ENCODE measurements at regions not wholly inside any gene's neighbourhood (a gene's known extent, or its start where the extent isn't known, plus 50 kb on each side); places are given as distances from the start of the nearest gene placed in this dataset.

DNA sequence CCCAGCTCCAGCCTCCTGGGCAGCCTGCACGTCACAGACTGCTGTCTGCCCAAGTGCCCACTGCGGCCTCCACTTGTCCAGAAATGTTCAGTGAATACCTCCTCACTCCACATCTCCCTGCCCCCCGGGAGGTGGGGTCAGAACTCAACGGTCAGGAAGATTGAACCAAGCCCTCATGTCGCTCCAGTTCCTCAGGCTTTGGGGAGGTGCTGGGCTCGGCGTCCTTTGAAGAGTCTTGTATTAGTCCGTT, 82.4 kb upstream of the LRPAP1 start:
- Mint-ChIP-seq H3K4me1 (peaks cover 38% of the 10 kb centered on the region), H3K36me3 (no peaks in the 10 kb centered on the region), H3K27ac (peak overlapping the region; percentile 74), H3K4me3 (no peak overlapping the region), H3K9me3 (peaks cover 13% of the 10 kb centered on the region), H3K27me3 (ENCODE audit: insufficient read depth, low read depth) (peaks cover 17% of the 10 kb centered on the region)
- Histone ChIP-seq H4K20me1 (ENCODE audit: low read depth) (no peaks in the 10 kb centered on the region), H2AFZ (replicated peaks) (no peak overlapping the region), H3K4me2 (no peak overlapping the region), H3K79me2 (ENCODE audit: low read depth) (no peaks in the 10 kb centered on the region), H3K4me3 (no peak overlapping the region), H3K4me1 (no peaks in the 10 kb centered on the region), H3K9me3 (ENCODE audit: low read depth) (no peaks in the 10 kb centered on the region), H3K36me3 (no peaks in the 10 kb centered on the region), H3K9ac (no peak overlapping the region), H3K27ac (no peak overlapping the region), H3F3A (ENCODE audit: low read depth) (no peaks in the 10 kb centered on the region), H3K27me3 (peaks cover 5% of the 10 kb centered on the region)
- no peak for DNase-seq (ENCODE audit: low spot score)
- TF ChIP-seq, protein P1, sequence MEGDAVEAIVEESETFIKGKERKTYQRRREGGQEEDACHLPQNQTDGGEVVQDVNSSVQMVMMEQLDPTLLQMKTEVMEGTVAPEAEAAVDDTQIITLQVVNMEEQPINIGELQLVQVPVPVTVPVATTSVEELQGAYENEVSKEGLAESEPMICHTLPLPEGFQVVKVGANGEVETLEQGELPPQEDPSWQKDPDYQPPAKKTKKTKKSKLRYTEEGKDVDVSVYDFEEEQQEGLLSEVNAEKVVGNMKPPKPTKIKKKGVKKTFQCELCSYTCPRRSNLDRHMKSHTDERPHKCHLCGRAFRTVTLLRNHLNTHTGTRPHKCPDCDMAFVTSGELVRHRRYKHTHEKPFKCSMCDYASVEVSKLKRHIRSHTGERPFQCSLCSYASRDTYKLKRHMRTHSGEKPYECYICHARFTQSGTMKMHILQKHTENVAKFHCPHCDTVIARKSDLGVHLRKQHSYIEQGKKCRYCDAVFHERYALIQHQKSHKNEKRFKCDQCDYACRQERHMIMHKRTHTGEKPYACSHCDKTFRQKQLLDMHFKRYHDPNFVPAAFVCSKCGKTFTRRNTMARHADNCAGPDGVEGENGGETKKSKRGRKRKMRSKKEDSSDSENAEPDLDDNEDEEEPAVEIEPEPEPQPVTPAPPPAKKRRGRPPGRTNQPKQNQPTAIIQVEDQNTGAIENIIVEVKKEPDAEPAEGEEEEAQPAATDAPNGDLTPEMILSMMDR (IDR thresholded peaks at IDR 0.05): no peak
- TF ChIP-seq EZH2phosphoT487 (IDR thresholded peaks at IDR 0.05) (no peak), EZH2 (IDR thresholded peaks at IDR 0.05) (no peak)

DNA sequence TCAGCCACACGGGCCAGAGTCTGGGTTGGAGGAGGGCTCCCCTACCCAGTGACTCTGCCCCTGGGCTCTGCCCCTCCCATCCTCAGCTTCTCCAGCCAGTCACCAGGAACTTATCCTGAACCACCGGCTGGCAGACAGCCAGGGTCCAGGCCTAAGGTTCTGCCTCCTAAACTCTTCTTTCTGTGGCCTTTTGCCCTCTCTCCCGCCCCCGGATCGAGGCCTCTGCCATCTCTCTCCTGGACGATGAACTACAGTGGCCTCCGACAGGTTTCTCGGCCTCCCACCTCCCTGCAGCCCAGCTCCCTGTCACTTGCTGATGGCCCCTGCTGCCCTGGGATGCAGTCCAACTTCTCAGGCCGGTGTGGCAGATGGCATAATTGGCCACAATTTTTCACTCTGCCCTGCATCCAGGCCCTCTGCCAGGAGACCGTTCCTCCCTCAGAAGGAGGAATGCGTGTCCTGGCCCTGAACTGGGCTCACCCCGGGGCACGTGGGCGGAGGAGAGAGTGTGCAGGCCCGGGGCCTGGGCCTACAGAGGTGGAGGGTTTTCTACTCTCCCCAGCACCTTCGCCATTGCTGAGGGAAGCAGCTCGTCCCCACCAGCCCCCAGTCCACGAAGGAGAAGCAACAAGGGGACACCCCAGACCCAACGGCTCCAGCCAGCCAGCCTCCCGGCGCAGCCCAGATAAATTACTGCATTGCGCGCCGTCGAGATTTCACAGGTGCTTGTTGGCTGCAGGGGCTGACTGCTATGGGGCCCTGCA, 81.9 kb upstream of the LRPAP1 start:
- no peaks in the 10 kb centered on the region for H3K79me2 ChIP-seq (ENCODE audit: low read depth)
- peaks cover 38% of the 10 kb centered on the region for H3K4me1 Mint-ChIP-seq
- DNase-seq (ENCODE audit: low spot score): no peak
- no peak overlapping the region for H3K27ac ChIP-seq
- no peaks in the 10 kb centered on the region for H3K36me3 ChIP-seq
- no peaks in the 10 kb centered on the region for H4K20me1 ChIP-seq (ENCODE audit: low read depth)
- H3F3A ChIP-seq (ENCODE audit: low read depth): no peaks in the 10 kb centered on the region
- H3K4me1 ChIP-seq: no peaks in the 10 kb centered on the region
- no peak overlapping the region for H3K4me2 ChIP-seq
- no peaks in the 10 kb centered on the region for H3K36me3 Mint-ChIP-seq
- H3K4me3 ChIP-seq: no peak overlapping the region
- peak overlapping the region; percentile 78 for H3K27ac Mint-ChIP-seq
- H3K9me3 ChIP-seq (ENCODE audit: low read depth): no peaks in the 10 kb centered on the region
- H3K27me3 Mint-ChIP-seq (ENCODE audit: insufficient read depth, low read depth): peaks cover 20% of the 10 kb centered on the region
- peaks cover 5% of the 10 kb centered on the region for H3K27me3 ChIP-seq
- no peak overlapping the region for H2AFZ ChIP-seq (replicated peaks)
- no peak for TF ChIP-seq EZH2phosphoT487 (IDR thresholded peaks at IDR 0.05)
- H3K9ac ChIP-seq: no peak overlapping the region
- peaks cover 12% of the 10 kb centered on the region for H3K9me3 Mint-ChIP-seq
- peak overlapping the region; percentile 20 for H3K4me3 Mint-ChIP-seq

DNA sequence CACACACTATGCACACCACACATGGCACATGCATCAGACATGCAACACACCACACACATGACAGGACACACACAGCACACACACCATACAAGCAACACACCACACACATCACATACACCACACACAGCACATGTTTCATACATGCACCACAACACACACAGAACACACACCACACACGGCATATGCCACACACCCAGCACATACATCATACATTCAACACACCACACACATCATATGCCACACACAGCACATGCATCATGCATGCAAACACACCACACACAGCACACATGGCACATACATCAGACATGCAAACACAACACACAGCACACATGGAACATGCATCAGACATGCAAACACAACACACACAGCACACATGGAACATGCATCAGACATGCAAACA, 80.7 kb upstream of the LRPAP1 start:
- H3K27me3 ChIP-seq: peaks cover under 1% of the 10 kb centered on the region
- H3K9ac ChIP-seq: no peak overlapping the region
- no peaks in the 10 kb centered on the region for H3K36me3 ChIP-seq
- H3K36me3 Mint-ChIP-seq: no peaks in the 10 kb centered on the region
- H2AFZ ChIP-seq (replicated peaks): no peak overlapping the region
- no peaks in the 10 kb centered on the region for H3K9me3 ChIP-seq (ENCODE audit: low read depth)
- no peak overlapping the region for H3K4me2 ChIP-seq
- H3K4me3 Mint-ChIP-seq: peak overlapping the region; percentile 4
- H3F3A ChIP-seq (ENCODE audit: low read depth): no peaks in the 10 kb centered on the region
- peak overlapping the region; percentile 3 for H3K27ac Mint-ChIP-seq
- TF ChIP-seq EZH2 (IDR thresholded peaks at IDR 0.05) (no peak), EZH2phosphoT487 (IDR thresholded peaks at IDR 0.05) (no peak)
- TF ChIP-seq, protein P1 (IDR thresholded peaks at IDR 0.05): no peak
- no peaks in the 10 kb centered on the region for H3K79me2 ChIP-seq (ENCODE audit: low read depth)
- H3K9me3 Mint-ChIP-seq: peaks cover 8% of the 10 kb centered on the region
- peaks cover 18% of the 10 kb centered on the region for H3K27me3 Mint-ChIP-seq (ENCODE audit: insufficient read depth, low read depth)
- peaks cover 38% of the 10 kb centered on the region for H3K4me1 Mint-ChIP-seq
- H3K4me3 ChIP-seq: no peak overlapping the region
- no peaks in the 10 kb centered on the region for H3K4me1 ChIP-seq
- no peak overlapping the region for H3K27ac ChIP-seq
- no peak for DNase-seq (ENCODE audit: low spot score)
- no peaks in the 10 kb centered on the region for H4K20me1 ChIP-seq (ENCODE audit: low read depth)

DNA sequence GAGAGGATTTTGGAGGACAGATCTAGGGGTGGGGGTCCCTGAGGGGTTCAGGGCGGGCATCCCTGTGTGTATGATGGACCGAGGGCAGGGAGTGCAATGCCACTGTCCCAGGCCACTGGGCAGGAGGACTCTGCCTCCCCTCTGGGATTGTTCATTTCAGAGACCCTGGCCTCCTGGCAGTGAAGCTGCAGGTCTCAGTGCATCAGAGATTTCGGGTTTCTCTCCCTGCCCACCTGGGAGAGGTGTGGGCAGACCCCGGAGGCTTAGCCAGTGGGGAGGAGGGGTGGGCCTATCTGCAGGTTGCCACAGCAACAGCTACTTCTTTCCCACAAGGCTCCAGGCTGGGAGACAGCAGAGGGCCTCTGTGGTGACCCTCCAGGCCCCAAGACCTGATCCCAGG, 80.1 kb upstream of the LRPAP1 start:
- Histone ChIP-seq H3K4me1 (no peaks in the 10 kb centered on the region), H3K27ac (no peak overlapping the region), H3K9ac (no peak overlapping the region), H3K4me2 (no peak overlapping the region), H3K79me2 (ENCODE audit: low read depth) (no peaks in the 10 kb centered on the region), H3F3A (ENCODE audit: low read depth) (no peaks in the 10 kb centered on the region), H3K27me3 (no peaks in the 10 kb centered on the region), H2AFZ (replicated peaks) (no peak overlapping the region), H3K36me3 (no peaks in the 10 kb centered on the region), H4K20me1 (ENCODE audit: low read depth) (no peaks in the 10 kb centered on the region), H3K9me3 (ENCODE audit: low read depth) (no peaks in the 10 kb centered on the region), H3K4me3 (no peak overlapping the region)
- Mint-ChIP-seq H3K27me3 (ENCODE audit: insufficient read depth, low read depth) (peaks cover 18% of the 10 kb centered on the region), H3K4me3 (no peak overlapping the region), H3K36me3 (no peaks in the 10 kb centered on the region), H3K27ac (peak overlapping the region; percentile 57), H3K4me1 (peaks cover 36% of the 10 kb centered on the region), H3K9me3 (peaks cover 6% of the 10 kb centered on the region)
- TF ChIP-seq EZH2 (IDR thresholded peaks at IDR 0.05) (no peak), EZH2phosphoT487 (IDR thresholded peaks at IDR 0.05) (no peak)
- TF ChIP-seq, protein P1 (IDR thresholded peaks at IDR 0.05): no peak
- no peak for DNase-seq (ENCODE audit: low spot score)
